Spleen (tissue), 7 donors: ENCODE measurements at regions not wholly inside any gene's neighbourhood (a gene's known extent, or its start where the extent isn't known, plus 50 kb on each side); places are given as distances from the start of the nearest gene placed in this dataset.

Experiments
- POLR2AphosphoS5 ChIP-seq, 3 donors: sonication (generic); formaldehyde crosslinking; IDR thresholded peaks; one replicate each; pipeline ENCODE4 v1.5.1; 2017; ENCODE audit warnings: antibody characterized with exemption in 3 of 3
- TF ChIP-seq, protein P1 (sequence below), 11 experiments: fragments of 200-600 bp in 7 of 11; fragments of 450-650 bp in 4 of 11; sonication (generic) in 4 of 11; IDR thresholded peaks in 8 of 11; conservative IDR thresholded peaks in 3 of 11; 1 replicate in 7 of 11; 2 replicates in 4 of 11; pipeline versions ENCODE4 v1.4.0 to v1.8.0; 2016 to 2021; ENCODE audit warnings: antibody characterized with exemption in 11 of 11, inconsistent platforms in 4 of 11, mild to moderate bottlenecking in 1 of 11
- donor health status: DM: no; HTN: no; CAD: no; lungs with moderate emphysema.
- donor health status: DM: no; HTN: no; CAD: no.
- donor health status: DM: no; HTN: no; CAD: no.

- TF ChIP-seq, protein P1, sequence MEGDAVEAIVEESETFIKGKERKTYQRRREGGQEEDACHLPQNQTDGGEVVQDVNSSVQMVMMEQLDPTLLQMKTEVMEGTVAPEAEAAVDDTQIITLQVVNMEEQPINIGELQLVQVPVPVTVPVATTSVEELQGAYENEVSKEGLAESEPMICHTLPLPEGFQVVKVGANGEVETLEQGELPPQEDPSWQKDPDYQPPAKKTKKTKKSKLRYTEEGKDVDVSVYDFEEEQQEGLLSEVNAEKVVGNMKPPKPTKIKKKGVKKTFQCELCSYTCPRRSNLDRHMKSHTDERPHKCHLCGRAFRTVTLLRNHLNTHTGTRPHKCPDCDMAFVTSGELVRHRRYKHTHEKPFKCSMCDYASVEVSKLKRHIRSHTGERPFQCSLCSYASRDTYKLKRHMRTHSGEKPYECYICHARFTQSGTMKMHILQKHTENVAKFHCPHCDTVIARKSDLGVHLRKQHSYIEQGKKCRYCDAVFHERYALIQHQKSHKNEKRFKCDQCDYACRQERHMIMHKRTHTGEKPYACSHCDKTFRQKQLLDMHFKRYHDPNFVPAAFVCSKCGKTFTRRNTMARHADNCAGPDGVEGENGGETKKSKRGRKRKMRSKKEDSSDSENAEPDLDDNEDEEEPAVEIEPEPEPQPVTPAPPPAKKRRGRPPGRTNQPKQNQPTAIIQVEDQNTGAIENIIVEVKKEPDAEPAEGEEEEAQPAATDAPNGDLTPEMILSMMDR (IDR thresholded peaks at IDR 0.05 in 8 of 11, conservative IDR thresholded peaks at IDR 0.05 in 3 of 11), result no peak
- no peak for TF ChIP-seq POLR2AphosphoS5 (IDR thresholded peaks at IDR 0.05)
Measured at GRCh38 chr9:107650321-107650720, 160.8 kb upstream of the KLF4 start.
